ENCODE measurements at regions not wholly inside any gene's neighbourhood (a gene's known extent, or its start where the extent isn't known, plus 50 kb on each side); places are given as distances from the start of the nearest gene placed in this dataset.

- no peak for TF ChIP-seq CTCF (IDR thresholded peaks at IDR 0.05)
- no peak for TF ChIP-seq POLR2A (IDR thresholded peaks at IDR 0.05)
- TF ChIP-seq EP300 (IDR thresholded peaks at IDR 0.05) = no peak
- no peak for TF ChIP-seq POLR2AphosphoS5 (IDR thresholded peaks at IDR 0.05)
Measured at GRCh38 chr1:90614872-90615271, 102.2 kb downstream of the BARHL2 start.

Data from sigmoid colon (tissue), 4 donors.